ENCODE measurements at regions not wholly inside any gene's neighbourhood (a gene's known extent, or its start where the extent isn't known, plus 50 kb on each side); places are given as distances from the start of the nearest gene placed in this dataset.

- FAIRE-seq = no peak
- no peak for DNase-seq (ENCODE audit: insufficient read length, low spot score)
- no peak for TF ChIP-seq POLR2A (IDR thresholded peaks at IDR 0.05; ENCODE audit: low read depth, low read length)
Observed at GRCh38 chr14:61645247-61645646, 50.1 kb upstream of the HIF1A start.
